Transverse colon (tissue), 4 donors: ENCODE measurements at regions not wholly inside any gene's neighbourhood (a gene's known extent, or its start where the extent isn't known, plus 50 kb on each side); places are given as distances from the start of the nearest gene placed in this dataset.

Experiments used
- CTCF ChIP-seq, 5 experiments: fragments of 200-600 bp in 3 of 5; fragments of 450-650 bp in 2 of 5; sonication (generic) in 3 of 5; IDR thresholded peaks; 1 replicate in 2 of 5; 2 replicates in 3 of 5; pipeline ENCODE4 v1.5.1; 2016 to 2017; ENCODE audit warnings: antibody characterized with exemption in 5 of 5, inconsistent platforms in 3 of 5, mild to moderate bottlenecking in 2 of 5, moderate library complexity in 1 of 5
- POLR2A ChIP-seq: fragments of 450-650 bp; IDR thresholded peaks from one replicate; pipeline ENCODE4 v1.6.1; 2016; ENCODE audit warnings: antibody characterized with exemption, mild to moderate bottlenecking, moderate library complexity
- POLR2AphosphoS5 ChIP-seq, 3 donors: sonication (generic); formaldehyde crosslinking; IDR thresholded peaks; one replicate each; pipeline ENCODE4 v1.6.1; 2016; ENCODE audit warnings: antibody characterized with exemption in 3 of 3

- TF ChIP-seq CTCF (IDR thresholded peaks at IDR 0.05) (no peak), POLR2AphosphoS5 (IDR thresholded peaks at IDR 0.05) (no peak), POLR2A (no peak)
Observed at GRCh38 chr6:144953552-144954240, 668.6 kb downstream of the UTRN start.
